ENCODE measurements at regions not wholly inside any gene's neighbourhood (a gene's known extent, or its start where the extent isn't known, plus 50 kb on each side); places are given as distances from the start of the nearest gene placed in this dataset.

DNA sequence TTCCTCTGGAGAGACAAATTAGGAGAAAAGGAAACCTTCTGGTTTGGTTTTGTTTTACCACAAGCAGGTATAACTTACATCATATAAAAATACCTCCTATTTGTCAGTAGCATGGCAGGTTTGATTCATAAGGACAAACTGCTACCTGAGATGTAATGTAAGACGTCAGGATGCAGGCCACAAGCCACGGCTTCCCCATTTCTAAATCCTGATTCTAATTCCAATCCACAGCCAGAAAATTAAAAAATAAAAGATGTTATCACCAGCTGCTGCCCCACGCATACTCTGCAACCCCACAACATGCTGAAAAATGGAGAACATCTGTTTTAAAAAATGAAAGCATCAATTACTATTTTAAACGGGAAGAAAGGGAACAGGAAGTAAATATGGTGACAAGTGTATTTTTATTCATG is 197.6 kb downstream of the BCL11A start:
- TF ChIP-seq, protein P1, sequence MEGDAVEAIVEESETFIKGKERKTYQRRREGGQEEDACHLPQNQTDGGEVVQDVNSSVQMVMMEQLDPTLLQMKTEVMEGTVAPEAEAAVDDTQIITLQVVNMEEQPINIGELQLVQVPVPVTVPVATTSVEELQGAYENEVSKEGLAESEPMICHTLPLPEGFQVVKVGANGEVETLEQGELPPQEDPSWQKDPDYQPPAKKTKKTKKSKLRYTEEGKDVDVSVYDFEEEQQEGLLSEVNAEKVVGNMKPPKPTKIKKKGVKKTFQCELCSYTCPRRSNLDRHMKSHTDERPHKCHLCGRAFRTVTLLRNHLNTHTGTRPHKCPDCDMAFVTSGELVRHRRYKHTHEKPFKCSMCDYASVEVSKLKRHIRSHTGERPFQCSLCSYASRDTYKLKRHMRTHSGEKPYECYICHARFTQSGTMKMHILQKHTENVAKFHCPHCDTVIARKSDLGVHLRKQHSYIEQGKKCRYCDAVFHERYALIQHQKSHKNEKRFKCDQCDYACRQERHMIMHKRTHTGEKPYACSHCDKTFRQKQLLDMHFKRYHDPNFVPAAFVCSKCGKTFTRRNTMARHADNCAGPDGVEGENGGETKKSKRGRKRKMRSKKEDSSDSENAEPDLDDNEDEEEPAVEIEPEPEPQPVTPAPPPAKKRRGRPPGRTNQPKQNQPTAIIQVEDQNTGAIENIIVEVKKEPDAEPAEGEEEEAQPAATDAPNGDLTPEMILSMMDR (IDR thresholded peaks at IDR 0.05) = no peak
- TF ChIP-seq POLR2A (IDR thresholded peaks at IDR 0.05) = no peak
- Histone ChIP-seq H3K27ac (no peak overlapping the region), H3K4me1 (peaks cover 4% of the 10 kb centered on the region), H3K9me3 (no peaks in the 10 kb centered on the region), H3K36me3 (replicated peaks in 1 of 2; ENCODE audit: insufficient read depth in 1 of 2, low read depth in 2 of 2) (no peaks in the 10 kb centered on the region), H3K27me3 (no peaks in the 10 kb centered on the region), H3K4me3 (no peak overlapping the region)
- WGBS, 2 donors = 64 to 77% methylated on average over 4 of the region's 4 CpGs
- intact Hi-C loops (cut with DNase I) = no loop called here
- ATAC-seq (no peak), DNase-seq (no peak)

DNA sequence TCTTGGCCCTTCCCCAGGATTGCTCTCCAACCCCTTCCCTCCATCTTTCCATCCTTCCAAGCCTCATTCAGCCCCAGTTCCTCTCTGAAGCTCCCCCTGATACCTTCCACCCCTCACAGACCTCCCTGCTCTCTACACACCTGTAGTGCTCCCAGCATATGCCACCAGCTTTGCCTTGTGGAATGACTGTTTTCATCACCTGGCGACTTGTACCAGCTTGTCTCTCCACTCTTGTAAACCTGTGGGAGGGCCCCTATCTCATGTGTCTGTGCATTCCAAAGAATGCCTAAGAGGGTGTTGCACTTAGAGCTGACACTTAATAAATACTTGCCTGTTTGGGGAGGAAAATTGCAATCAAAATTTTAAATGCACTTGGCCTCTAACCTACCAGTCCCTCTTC is 198.7 kb downstream of the BCL11A start:
- 33 to 48% methylated on average over 1 of the region's 1 CpG for WGBS, 2 donors
- Histone ChIP-seq H3K4me1 (peaks cover 4% of the 10 kb centered on the region), H3K4me3 (no peak overlapping the region), H3K27me3 (no peaks in the 10 kb centered on the region), H3K36me3 (replicated peaks in 1 of 2; ENCODE audit: insufficient read depth in 1 of 2, low read depth in 2 of 2) (no peaks in the 10 kb centered on the region), H3K27ac (no peak overlapping the region), H3K9me3 (no peaks in the 10 kb centered on the region)
- no peak for DNase-seq
- intact Hi-C loops (cut with DNase I) = no loop called here
- TF ChIP-seq, protein P1 (IDR thresholded peaks at IDR 0.05) = no peak
- no peak for TF ChIP-seq POLR2A (IDR thresholded peaks at IDR 0.05)
- no peak for ATAC-seq

DNA sequence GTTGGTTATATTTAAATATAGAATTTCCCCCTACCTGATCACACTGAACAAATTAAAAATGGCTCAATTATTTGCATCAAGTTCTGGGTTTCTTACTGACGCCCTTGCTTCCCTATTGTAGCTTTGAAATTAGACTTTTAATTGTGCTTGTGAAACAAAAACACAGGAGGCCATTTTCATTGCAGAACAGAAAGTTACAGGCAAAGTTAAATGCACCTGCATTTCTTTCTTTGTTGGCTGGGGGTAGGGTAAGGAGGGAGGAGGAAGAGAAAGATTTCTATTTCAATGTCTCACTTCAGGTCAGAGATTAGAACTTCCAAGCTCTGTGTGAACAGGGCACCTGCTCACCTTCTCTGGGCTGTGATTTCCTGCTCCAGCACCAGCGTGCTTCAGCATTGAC is 199.6 kb downstream of the BCL11A start:
- Histone ChIP-seq H3K27ac (no peak overlapping the region), H3K27me3 (no peaks in the 10 kb centered on the region), H3K4me1 (peaks cover 4% of the 10 kb centered on the region), H3K36me3 (replicated peaks in 1 of 2; ENCODE audit: insufficient read depth in 1 of 2, low read depth in 2 of 2) (no peaks in the 10 kb centered on the region), H3K4me3 (no peak overlapping the region), H3K9me3 (no peaks in the 10 kb centered on the region)
- ATAC-seq (no peak), DNase-seq (no peak)
- 59 to 65% methylated on average over 2 of the region's 2 CpGs for WGBS, 2 donors
- intact Hi-C loops (cut with DNase I) = no loop called here
- no peak for TF ChIP-seq POLR2A (IDR thresholded peaks at IDR 0.05)
- TF ChIP-seq, protein P1 (IDR thresholded peaks at IDR 0.05) = no peak

DNA sequence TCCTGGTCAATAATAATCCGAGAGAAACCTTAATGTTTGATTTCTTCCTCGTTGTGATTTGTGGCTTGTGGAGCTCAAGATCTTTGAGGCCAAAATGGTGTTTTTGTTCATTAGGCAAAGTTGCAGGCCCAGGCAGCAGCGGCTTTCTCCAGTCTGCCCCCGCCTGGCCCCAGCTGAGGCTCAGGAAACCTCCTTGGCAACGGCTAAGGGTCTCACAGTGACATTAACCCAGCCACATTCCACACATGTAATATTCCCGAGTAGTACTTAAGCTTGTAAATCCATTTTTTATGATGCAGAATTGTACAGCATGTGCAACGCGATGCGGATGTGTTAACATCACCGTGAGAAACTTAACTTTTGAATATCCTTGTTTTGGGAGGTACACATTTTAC is 200.1 kb downstream of the BCL11A start:
- 74% methylated on average over 10 of the region's 10 CpGs for WGBS, 2 donors
- no peak for DNase-seq
- Histone ChIP-seq H3K36me3 (replicated peaks in 1 of 2; ENCODE audit: insufficient read depth in 1 of 2, low read depth in 2 of 2) (no peaks in the 10 kb centered on the region), H3K27me3 (no peaks in the 10 kb centered on the region), H3K9me3 (no peaks in the 10 kb centered on the region), H3K4me3 (no peak overlapping the region), H3K27ac (no peak overlapping the region), H3K4me1 (peaks cover 4% of the 10 kb centered on the region)
- intact Hi-C loops (cut with DNase I) = no loop called here
- TF ChIP-seq POLR2A (IDR thresholded peaks at IDR 0.05) = no peak
- TF ChIP-seq, protein P1 (IDR thresholded peaks at IDR 0.05) = no peak
- ATAC-seq = no peak

DNA sequence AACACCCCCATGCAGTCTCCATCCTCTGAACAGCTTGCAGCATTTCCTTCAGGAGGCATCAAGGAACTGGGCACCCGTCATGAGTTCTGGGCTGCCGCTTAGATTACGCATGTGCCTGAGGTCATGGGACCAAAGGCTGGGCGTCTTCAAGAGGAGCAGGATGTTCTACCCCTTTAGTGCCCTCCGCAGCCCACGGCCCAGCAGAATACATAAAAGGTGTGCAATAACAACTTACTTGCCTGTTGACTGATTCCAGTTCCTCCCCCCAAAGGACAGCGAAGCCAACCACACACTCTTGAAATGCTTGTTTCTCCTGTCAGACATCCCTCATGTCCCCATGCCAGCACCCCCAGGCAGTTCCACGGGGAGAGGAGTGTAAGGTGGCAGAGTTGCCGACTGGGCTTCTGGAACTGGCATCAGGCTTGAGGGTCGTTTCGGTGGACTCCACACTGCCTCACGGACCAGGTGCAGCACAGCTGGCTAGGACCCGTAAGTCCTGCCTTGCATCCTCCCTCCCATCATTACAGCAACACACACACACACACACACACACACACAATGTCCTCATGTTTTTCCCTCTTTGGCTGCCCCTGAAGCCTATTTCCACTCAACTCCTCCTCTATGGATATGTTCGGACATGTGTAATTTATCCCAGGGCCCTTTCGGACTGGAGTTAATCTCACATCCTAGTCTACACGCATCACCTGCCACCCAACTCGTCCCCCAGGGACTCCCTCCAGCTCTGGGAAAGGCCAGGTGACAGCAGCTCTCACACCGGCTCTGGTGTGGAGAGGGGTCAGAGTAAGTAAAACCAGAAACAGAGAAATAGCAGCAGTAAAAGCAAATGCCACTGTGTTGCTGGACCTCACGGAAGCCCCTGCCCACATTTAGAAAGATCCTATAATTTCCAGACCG is 200.7 kb downstream of the BCL11A start:
- Histone ChIP-seq H3K36me3 (replicated peaks in 1 of 2; ENCODE audit: insufficient read depth in 1 of 2, low read depth in 2 of 2) (no peaks in the 10 kb centered on the region), H3K4me3 (no peak overlapping the region), H3K27ac (no peak overlapping the region), H3K9me3 (no peaks in the 10 kb centered on the region), H3K4me1 (peaks cover 4% of the 10 kb centered on the region), H3K27me3 (no peaks in the 10 kb centered on the region)
- no peak for TF ChIP-seq POLR2A (IDR thresholded peaks at IDR 0.05)
- TF ChIP-seq, protein P1 (IDR thresholded peaks at IDR 0.05) = no peak
- no peak for DNase-seq
- no peak for ATAC-seq
- intact Hi-C loops (cut with DNase I) = no loop called here
- 77 to 81% methylated on average over 20 of the region's 20 CpGs for WGBS, 2 donors
